ENCODE measurements at regions not wholly inside any gene's neighbourhood (a gene's known extent, or its start where the extent isn't known, plus 50 kb on each side); places are given as distances from the start of the nearest gene placed in this dataset.

DNA sequence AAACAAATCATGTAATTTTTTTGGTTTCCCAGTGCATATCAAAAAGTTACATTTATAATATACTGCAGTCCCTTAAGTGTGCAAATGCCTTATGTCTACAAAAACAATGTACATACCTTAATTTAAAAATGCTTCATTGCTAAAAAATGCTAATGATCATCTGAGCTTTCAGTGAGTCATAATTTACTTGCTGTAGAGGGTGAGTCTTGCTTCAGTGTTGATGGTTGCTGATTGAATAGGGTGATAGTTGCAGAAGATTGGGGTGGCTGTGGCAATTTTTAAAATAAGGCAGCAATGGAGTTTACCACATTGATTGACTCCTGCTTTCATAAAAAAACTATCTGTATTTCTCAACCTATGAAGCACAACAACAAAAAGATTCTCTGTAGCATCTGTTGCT is 613.9 kb downstream of the TBC1D4 start:
- no peak overlapping the region for H3K9ac ChIP-seq (ENCODE audit: low read length in 3 of 3)
- no peaks in the 10 kb centered on the region for H3K4me1 ChIP-seq (ENCODE audit: control insufficient read depth in 2 of 3, insufficient read depth in 2 of 3, low read depth in 1 of 3, low read length in 3 of 3)
- H3K9me3 ChIP-seq (ENCODE audit: control insufficient read depth in 2 of 3, insufficient read depth in 1 of 3, low read length in 3 of 3) = no peaks in the 10 kb centered on the region
- no peak overlapping the region for H3K4me3 ChIP-seq (ENCODE audit: low read length in 3 of 3)
- FAIRE-seq (no peak), DNase-seq (no peak)
- no peaks in the 10 kb centered on the region for H3K27me3 ChIP-seq (ENCODE audit: control insufficient read depth, insufficient read depth, low read length)
- H3K27ac ChIP-seq (ENCODE audit: low read depth in 2 of 2, low read length in 2 of 2) = no peak overlapping the region
- TF ChIP-seq, protein P1, sequence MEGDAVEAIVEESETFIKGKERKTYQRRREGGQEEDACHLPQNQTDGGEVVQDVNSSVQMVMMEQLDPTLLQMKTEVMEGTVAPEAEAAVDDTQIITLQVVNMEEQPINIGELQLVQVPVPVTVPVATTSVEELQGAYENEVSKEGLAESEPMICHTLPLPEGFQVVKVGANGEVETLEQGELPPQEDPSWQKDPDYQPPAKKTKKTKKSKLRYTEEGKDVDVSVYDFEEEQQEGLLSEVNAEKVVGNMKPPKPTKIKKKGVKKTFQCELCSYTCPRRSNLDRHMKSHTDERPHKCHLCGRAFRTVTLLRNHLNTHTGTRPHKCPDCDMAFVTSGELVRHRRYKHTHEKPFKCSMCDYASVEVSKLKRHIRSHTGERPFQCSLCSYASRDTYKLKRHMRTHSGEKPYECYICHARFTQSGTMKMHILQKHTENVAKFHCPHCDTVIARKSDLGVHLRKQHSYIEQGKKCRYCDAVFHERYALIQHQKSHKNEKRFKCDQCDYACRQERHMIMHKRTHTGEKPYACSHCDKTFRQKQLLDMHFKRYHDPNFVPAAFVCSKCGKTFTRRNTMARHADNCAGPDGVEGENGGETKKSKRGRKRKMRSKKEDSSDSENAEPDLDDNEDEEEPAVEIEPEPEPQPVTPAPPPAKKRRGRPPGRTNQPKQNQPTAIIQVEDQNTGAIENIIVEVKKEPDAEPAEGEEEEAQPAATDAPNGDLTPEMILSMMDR (IDR thresholded peaks at IDR 0.05; ENCODE audit: borderline replicate concordance, extremely low read depth, insufficient read depth) = no peak
- H3K36me3 ChIP-seq (ENCODE audit: control insufficient read depth in 2 of 3, insufficient read depth in 3 of 3, low read length in 3 of 3) = no peaks in the 10 kb centered on the region
- intact Hi-C loops (cut with DNase I) = no loop called here

DNA sequence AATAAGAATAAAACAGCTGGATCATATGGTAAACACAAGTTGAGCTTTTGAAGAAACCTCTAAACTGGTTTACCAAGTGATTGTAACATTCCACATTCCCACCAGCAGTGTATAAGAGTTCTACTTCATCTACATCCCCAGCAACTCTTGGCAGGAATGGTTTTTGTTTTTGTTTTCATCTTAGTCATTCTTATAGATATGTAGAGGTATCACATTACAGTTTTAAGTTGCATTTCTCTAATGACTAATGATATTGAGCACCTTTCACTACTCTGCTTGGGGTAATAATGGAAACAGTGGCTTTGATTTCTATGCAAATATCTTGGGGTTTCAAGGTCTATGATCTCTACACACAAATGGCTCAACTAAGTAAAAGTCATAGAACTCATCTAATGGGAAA is 614.5 kb downstream of the TBC1D4 start:
- no peaks in the 10 kb centered on the region for H3K36me3 ChIP-seq (ENCODE audit: control insufficient read depth in 2 of 3, insufficient read depth in 3 of 3, low read length in 3 of 3)
- H3K9ac ChIP-seq (ENCODE audit: low read length in 3 of 3) = no peak overlapping the region
- intact Hi-C loops (cut with DNase I) = no loop called here
- H3K27me3 ChIP-seq (ENCODE audit: control insufficient read depth, insufficient read depth, low read length) = no peaks in the 10 kb centered on the region
- no peak overlapping the region for H3K27ac ChIP-seq (ENCODE audit: low read depth in 2 of 2, low read length in 2 of 2)
- TF ChIP-seq, protein P1 (IDR thresholded peaks at IDR 0.05; ENCODE audit: borderline replicate concordance, extremely low read depth, insufficient read depth) = no peak
- no peak overlapping the region for H3K4me3 ChIP-seq (ENCODE audit: low read length in 3 of 3)
- H3K9me3 ChIP-seq (ENCODE audit: control insufficient read depth in 2 of 3, insufficient read depth in 1 of 3, low read length in 3 of 3) = no peaks in the 10 kb centered on the region
- H3K4me1 ChIP-seq (ENCODE audit: control insufficient read depth in 2 of 3, insufficient read depth in 2 of 3, low read depth in 1 of 3, low read length in 3 of 3) = no peaks in the 10 kb centered on the region
- no peak for DNase-seq
- FAIRE-seq = no peak

- no peaks in the 10 kb centered on the region for H3K36me3 ChIP-seq (ENCODE audit: control insufficient read depth in 2 of 3, insufficient read depth in 3 of 3, low read length in 3 of 3)
- intact Hi-C loops (cut with DNase I) = no loop called here
- H3K4me1 ChIP-seq (ENCODE audit: control insufficient read depth in 2 of 3, insufficient read depth in 2 of 3, low read depth in 1 of 3, low read length in 3 of 3) = no peaks in the 10 kb centered on the region
- no peak overlapping the region for H3K9ac ChIP-seq (ENCODE audit: low read length in 3 of 3)
- FAIRE-seq (no peak), DNase-seq (peak in 1 of 5 donors; percentile 2)
- no peak overlapping the region for H3K27ac ChIP-seq (ENCODE audit: low read depth in 2 of 2, low read length in 2 of 2)
- no peak overlapping the region for H3K4me3 ChIP-seq (ENCODE audit: low read length in 3 of 3)
- TF ChIP-seq, protein P1 (IDR thresholded peaks at IDR 0.05; ENCODE audit: borderline replicate concordance, extremely low read depth, insufficient read depth) = no peak
- H3K9me3 ChIP-seq (ENCODE audit: control insufficient read depth in 2 of 3, insufficient read depth in 1 of 3, low read length in 3 of 3) = no peaks in the 10 kb centered on the region
- no peaks in the 10 kb centered on the region for H3K27me3 ChIP-seq (ENCODE audit: control insufficient read depth, insufficient read depth, low read length)
Measured at GRCh38 chr13:74866101-74866500, 615.9 kb downstream of the TBC1D4 start.

DNA sequence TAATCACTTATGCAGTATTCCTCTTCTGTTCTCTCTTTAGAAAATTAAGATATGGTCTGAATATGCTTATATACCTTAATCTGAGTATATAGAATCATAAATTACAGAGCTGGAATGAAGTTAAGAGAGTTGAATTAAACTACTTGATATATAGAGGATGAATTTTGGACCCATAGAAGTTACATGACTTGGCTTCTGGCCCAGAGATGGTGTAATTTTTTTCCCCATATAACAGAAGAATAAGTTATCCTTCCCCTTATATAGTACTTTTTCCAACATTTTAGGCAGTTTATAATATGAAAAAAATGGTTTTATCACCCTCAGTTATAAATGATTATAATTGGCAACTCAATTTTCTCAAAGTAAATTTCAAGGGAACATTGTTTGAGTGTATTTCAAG is 616.3 kb downstream of the TBC1D4 start:
- FAIRE-seq (no peak), DNase-seq (no peak)
- H3K9me3 ChIP-seq (ENCODE audit: control insufficient read depth in 2 of 3, insufficient read depth in 1 of 3, low read length in 3 of 3) = no peaks in the 10 kb centered on the region
- no peak overlapping the region for H3K27ac ChIP-seq (ENCODE audit: low read depth in 2 of 2, low read length in 2 of 2)
- H3K36me3 ChIP-seq (ENCODE audit: control insufficient read depth in 2 of 3, insufficient read depth in 3 of 3, low read length in 3 of 3) = no peaks in the 10 kb centered on the region
- H3K27me3 ChIP-seq (ENCODE audit: control insufficient read depth, insufficient read depth, low read length) = no peaks in the 10 kb centered on the region
- no peak overlapping the region for H3K4me3 ChIP-seq (ENCODE audit: low read length in 3 of 3)
- intact Hi-C loops (cut with DNase I) = no loop called here
- no peak overlapping the region for H3K9ac ChIP-seq (ENCODE audit: low read length in 3 of 3)
- TF ChIP-seq, protein P1 (IDR thresholded peaks at IDR 0.05; ENCODE audit: borderline replicate concordance, extremely low read depth, insufficient read depth) = no peak
- no peaks in the 10 kb centered on the region for H3K4me1 ChIP-seq (ENCODE audit: control insufficient read depth in 2 of 3, insufficient read depth in 2 of 3, low read depth in 1 of 3, low read length in 3 of 3)
